Omental fat pad (tissue), 3 donors: ENCODE measurements at regions not wholly inside any gene's neighbourhood (a gene's known extent, or its start where the extent isn't known, plus 50 kb on each side); places are given as distances from the start of the nearest gene placed in this dataset.

Experiments
- ATAC-seq: fragments of 150-250 bp; one replicate; pipeline ENCODE4 v1.9.1; 2016; ENCODE audit warnings: mild to moderate bottlenecking, moderate library complexity; ENCODE audit not compliant: low FRiP score
- DNase-seq: peaks from one replicate; pipeline ENCODE4 v3.0.0-alpha.2; 2019; ENCODE audit warnings: low spot score
- CTCF ChIP-seq, 3 donors: fragments of 450-650 bp; IDR thresholded peaks; one replicate each; pipeline ENCODE4 v1.5.1; 2016 to 2017; ENCODE audit warnings: antibody characterized with exemption in 3 of 3, mild to moderate bottlenecking in 3 of 3, moderate library complexity in 2 of 3

DNA sequence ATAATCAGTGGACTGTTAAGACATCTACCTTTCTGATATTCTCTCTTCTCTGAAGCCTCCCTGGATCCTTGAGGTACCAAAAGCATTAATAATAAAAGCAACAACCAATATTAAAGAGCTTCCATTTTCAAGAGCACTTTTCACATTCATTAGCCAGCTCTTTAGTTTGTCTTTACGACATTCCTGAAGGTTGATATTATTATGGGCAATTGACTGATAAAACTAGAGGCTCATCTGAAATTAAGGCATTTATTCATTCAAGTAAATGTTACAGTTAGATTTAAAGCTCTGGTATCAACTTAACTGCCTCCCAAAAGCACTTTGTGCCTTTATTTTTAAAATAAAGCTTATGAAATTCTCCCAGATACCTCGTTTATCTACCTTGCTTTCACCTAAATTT is 199.6 kb downstream of the PLK2 start:
- DNase-seq: no peak
- ATAC-seq: no peak
- TF ChIP-seq CTCF (IDR thresholded peaks at IDR 0.05): no peak

- DNase-seq (no peak), ATAC-seq (peak; percentile 96)
- no peak for TF ChIP-seq CTCF (IDR thresholded peaks at IDR 0.05)
Observed at GRCh38 chr5:58259685-58260152, 200.2 kb downstream of the PLK2 start.

- ATAC-seq (no peak), DNase-seq (no peak)
- no peak for TF ChIP-seq CTCF (IDR thresholded peaks at IDR 0.05)
Observed at GRCh38 chr5:58258984-58259684, 200.8 kb downstream of the PLK2 start.

GRCh38 chr5:58255970-58256369 is 203.9 kb downstream of the PLK2 start:
- no peak for TF ChIP-seq CTCF (IDR thresholded peaks at IDR 0.05)
- DNase-seq (no peak), ATAC-seq (no peak)

- DNase-seq: no peak
- no peak for ATAC-seq
- TF ChIP-seq CTCF (IDR thresholded peaks at IDR 0.05): no peak
Observed at GRCh38 chr5:58255386-58255785, 204.5 kb downstream of the PLK2 start.

DNA sequence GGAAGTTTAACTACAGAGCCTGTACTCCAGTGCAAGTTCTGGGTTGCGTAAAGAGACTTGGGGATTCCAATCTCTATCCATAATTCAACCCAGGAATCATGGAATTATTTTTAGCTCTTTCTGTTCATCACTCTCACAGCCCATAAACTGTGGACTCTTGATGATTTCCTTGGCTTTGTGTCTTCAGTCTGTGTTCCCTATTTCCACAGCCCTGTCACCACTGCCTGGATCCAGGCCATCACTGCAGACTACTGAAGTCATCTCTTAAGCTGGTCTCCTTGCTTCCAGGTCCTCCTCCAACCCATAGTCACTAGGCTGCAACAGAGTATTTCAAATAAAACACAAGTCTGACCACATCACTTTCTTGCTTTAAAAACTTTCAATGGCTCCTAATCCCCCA is 211.7 kb downstream of the PLK2 start:
- no peak for DNase-seq

More for the DNA sequence above, 211.7 kb downstream of the PLK2 start:
- no peak for ATAC-seq
- no peak for TF ChIP-seq CTCF (IDR thresholded peaks at IDR 0.05)
